HG02610 (cell line): ENCODE measurements at regions not wholly inside any gene's neighbourhood (a gene's known extent, or its start where the extent isn't known, plus 50 kb on each side); places are given as distances from the start of the nearest gene placed in this dataset.
A peak's percentile ranks its signal among the peaks of the same experiment; 100 is the strongest.

Experiments
- ATAC-seq: cut with Tn5 transposase; IDR thresholded peaks from one replicate; pipeline ENCODE4 v1.9.1; 2021; ENCODE audit warnings: mild to moderate bottlenecking, moderate library complexity; ENCODE audit not compliant: unreplicated experiment

DNA sequence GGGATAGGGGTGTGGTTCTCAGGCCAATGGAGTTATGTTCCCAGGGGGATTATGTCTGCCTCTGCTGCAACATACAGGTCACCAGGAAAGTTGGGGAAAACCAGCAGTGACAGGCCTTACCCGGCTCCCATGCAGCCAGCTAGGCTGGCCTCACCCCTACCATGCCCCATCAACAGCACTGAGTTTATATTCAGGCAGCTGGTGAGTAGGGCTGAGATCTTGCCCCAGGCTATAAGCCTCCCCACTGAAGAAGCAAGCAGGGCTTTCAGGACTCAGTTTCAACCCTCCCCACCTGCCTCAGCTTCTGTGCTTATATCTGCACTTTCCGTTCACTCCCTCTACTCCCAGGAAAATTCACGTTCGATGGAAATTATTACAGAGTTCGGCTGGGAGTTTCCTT lies 122.4 kb upstream of the PGRMC2 start:
- no peak for ATAC-seq

DNA sequence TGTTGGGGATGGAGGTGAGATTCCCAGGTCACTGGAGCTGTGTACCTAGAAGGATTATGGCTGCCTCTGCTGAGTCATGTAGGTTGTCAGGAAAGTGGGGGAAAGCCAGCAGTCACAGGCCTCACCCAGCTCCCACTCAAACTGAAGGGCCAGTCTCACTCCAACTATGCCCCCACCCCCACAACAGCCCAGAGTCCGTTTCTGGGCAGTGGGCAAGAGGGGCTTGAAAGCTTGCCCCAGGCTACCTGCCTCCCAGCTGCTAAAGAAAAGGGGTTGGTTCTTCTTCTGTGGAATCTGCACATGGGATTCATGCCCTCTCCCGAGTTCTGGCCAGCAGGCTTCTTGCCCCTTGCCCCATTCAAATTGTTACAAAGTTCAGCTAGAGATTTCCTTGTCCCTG lies 116.0 kb upstream of the PGRMC2 start:
- ATAC-seq: no peak

DNA sequence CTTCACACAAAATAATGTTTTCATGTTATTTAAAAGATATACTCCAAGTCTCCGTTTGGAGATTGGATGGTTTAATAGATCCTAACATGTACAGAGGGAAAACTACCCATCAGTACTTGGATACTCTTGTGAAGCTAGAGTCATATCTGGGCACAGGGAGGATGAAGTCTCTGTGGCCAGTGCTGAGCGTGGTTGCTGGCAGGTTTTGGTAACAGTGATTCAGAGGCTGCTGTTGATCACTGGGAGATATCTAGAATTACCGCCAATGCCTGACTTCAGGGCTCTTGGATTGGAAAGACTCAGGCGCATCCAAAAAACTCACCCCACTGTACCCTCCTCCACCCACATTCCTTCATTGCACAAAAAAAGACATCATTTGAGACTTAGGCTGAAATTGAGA lies 107.2 kb upstream of the PGRMC2 start:
- ATAC-seq: no peak

DNA sequence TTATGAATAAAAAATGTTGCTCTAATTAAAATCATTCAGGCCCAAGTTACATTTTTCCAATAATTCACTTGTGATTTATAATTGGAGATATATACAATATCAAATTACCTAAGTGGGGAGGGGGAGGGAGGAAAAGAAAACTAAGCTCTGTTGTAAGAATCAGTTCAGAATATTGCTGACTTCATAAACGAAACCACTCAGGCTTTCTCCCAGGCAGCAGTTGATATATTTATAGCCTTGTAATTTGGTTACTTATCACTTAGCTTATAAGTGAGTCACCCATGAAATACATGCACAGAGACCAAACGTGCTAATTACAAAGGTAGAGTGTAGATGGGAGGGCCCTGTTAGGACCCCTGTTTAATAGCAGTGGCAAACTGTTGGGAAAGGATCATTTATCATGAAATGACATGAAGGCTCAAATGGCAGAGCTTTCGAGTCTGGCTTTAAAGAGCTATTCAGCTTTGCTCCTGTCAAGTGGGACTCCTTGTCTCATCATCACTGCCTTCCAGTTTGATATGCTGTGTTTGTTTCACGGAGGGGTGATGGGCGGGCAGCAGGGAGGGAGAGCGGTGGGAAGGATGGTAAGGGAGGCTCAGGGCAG lies 105.6 kb upstream of the PGRMC2 start:
- no peak for ATAC-seq

DNA sequence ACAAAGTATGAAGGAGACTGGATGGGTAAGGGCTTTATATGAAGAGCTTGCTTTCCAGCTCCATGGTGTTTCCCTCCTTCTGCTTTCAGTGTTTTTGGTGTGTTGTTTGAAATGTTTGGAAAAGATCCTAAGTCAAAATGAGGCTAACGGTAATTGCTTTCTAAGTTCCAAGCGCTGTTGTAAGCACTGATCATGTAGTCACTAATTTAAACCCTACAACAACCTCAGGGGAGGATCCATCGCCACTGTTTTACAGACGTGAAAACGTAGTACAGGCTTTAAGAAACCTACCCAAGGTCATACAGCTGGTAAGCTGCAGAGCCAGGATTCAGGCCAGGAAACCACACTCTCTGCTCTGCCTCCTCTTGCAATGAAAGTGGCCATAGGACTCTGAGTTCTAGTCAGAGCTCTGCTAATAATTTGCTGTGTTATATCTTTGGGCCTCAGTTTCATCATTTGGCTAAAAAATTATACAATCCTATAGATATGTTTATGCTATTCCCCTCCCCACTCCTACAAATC lies 102.9 kb upstream of the PGRMC2 start:
- ATAC-seq: no peak

DNA sequence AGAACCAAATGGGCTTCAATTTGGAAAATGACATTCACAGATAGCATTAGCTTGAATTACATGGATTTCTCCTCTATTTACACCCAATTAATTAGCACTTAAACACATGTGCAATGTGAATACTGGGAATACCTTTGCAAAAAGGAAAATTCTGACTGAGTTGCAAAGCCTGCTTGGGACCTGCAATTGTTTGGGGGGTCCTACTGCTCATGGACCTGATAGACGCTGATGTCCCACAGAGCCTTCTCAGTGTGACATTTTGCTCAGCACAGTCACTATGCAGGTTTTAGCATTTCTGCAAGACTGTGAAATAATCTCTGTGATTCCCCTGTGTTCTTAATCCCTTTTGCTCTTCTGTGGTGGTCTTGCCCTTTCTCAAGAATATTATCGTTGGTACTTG lies 101.2 kb upstream of the PGRMC2 start:
- ATAC-seq: no peak

DNA sequence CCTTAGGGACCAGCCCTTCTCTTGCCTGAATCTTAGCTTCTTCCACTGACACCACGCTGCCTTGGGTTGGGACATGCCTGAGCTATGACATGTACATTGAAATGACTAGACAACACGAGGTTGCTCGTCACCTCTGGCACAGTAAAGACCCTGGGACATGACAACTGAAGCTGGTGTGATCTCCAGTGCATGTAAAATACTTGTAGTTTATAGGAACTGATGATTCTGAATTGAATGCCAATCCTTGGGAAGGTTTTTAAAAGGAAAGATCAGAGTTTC lies 100.7 kb upstream of the PGRMC2 start:
- ATAC-seq: no peak

DNA sequence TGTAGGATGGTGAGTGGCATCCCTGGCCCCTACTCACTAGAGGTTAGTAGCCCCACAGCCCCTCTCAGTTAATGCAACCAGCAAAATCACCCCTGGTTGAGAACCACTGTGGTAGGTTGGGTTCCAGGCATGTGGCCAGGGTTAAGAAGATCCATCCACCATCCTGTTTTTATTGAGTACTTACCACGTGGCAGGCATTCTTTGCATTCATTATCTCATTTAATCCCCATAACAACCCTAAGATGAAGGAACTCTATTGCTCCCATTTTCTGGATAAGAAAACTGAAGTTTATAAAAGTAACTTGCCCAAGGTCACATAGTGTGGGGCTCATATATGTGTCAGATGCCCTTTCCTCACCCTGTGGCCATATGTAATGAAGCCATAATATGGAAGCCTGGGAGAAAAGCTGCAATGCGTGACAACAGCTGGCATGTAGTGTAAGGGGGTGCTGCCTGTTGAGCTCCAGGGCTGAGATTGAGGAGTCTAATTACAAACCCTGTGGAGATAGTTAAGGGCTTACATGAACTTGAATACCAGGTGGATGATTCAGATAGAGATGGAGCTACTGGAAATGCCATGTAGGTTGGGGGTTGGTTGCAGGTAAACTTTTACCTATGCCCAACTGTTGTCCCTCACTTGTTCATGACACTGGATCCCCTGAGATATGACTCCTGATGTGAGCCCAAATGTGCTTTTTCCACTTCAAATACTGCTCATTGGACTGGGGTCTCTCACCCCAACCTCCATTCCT lies 100.2 kb upstream of the PGRMC2 start:
- ATAC-seq: no peak

DNA sequence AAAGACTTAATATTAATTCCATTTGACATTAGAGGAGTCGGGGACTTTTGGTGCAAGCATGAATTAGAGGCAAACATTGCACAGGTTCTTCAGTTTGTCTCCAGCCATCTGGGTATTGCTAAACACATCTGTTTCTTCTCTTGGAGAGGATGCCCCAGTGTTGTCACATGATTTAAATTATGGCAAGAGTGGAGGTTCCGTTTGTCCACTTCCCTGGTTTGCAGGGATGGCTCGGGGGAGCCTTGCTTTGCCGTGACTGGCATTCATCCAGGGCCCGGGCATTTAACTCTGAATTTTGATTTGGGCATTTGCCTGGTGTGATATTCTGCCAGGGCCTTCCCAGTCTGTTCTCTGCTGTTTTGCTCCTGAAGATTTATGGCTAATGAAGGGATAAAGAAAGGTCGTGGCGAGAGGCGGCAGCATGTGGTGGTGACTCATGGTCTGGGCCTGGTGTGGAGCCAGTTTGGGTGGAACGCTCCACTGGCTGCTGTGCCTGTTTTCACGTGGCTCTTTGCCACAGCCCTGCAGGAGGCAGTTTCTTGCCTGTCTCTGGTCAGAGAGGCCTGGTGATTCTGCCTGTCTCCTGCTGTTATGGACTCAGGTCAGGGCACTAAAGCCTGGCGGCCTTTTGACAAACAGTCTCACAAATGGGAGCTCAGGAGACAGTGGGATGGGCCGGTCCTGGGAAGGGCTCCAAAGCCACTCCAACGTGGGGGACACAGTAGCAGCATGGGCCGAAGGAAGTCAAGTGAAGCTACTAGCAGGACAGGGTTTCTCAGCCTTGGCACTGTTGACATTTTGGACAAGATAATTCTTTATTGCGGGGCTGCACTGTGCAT lies 99.4 kb upstream of the PGRMC2 start:
- peak; percentile 82 for ATAC-seq

DNA sequence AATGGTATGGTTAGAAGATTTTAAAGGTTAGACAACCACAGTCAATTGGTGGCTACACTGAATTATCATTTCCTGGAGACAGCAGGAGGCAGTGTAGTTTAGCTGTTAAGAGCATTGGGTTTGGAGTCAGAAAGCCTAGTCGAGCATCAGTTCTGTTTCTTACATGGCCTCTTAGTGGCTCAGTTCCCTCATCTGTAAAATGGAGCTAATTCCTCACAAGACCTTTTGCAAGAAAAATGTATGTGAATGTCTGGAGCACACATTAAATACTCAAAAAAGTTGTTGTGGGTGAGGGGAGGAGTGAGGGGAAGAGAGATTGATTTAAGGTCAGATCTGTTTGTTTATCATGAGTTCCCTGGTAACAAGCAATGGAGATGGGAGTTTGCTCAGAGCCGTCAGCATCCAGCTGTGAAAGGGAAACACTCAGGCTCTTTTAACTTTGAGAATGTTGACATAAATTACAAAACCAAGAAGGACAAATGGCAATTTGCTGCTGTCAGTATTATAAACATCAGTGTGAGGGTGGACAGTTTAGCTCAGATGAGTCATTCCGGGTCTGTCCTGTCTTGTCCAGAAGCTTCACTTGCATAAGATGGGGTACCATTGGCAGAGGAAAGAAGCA lies 98.2 kb upstream of the PGRMC2 start:
- ATAC-seq: no peak

DNA sequence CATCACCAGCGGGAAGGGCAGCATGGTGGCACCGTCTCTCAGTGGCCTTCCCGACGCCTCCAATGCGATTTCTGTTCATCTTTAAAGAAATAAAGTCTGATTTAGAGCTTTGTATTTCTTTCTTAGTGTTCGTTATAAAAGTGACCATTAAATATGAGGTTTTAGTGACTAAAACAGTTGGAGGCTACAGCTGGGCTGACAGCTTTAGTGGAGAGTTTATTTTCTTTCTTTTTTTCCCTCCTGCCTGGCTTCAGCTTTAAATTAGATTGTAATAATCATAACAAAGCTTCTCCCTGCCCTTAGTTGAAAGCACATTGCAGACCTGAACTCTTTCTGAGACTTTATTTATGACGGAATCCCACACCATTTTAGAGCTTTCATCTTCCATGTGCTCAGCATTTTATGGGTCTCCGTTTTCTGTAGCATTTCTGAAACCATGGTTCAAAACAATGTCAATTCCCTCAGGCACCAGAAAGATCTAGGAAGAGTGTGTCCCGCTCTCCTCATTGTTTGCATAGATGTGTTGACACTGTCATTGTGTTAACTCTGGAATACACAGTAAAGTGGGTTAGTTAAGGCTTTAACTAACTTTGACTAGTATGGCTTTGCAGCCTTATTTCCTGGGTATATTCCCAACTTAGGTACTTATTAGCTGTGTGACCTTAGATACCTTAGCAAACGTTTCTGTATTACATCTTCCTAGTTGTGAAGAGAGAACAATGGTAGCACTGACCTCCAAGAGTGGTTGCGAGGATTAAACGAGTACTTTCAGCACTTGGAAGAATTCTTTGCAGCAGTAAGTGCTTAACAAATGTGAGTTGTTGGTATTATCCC lies 97.4 kb upstream of the PGRMC2 start:
- no peak for ATAC-seq

DNA sequence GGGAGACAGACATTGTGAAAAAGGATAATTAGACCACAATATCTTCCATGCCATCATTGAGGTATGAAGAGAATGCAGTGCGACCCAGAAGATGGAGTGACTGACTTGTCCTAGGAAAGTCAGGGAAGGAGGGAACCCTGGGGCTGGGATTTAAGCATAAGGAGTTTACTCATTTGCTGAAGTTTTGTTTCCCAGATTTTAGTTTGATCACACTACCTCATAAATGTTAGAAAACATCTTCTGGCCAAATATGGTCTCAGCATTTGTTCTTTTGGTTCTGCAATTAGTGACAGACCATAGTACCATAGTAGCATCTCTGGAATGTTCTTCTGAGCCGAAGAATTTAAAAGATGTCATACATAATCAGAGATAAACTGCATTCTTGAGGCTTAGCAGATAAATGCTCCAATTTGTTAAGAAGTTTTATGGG lies 96.5 kb upstream of the PGRMC2 start:
- no peak for ATAC-seq

DNA sequence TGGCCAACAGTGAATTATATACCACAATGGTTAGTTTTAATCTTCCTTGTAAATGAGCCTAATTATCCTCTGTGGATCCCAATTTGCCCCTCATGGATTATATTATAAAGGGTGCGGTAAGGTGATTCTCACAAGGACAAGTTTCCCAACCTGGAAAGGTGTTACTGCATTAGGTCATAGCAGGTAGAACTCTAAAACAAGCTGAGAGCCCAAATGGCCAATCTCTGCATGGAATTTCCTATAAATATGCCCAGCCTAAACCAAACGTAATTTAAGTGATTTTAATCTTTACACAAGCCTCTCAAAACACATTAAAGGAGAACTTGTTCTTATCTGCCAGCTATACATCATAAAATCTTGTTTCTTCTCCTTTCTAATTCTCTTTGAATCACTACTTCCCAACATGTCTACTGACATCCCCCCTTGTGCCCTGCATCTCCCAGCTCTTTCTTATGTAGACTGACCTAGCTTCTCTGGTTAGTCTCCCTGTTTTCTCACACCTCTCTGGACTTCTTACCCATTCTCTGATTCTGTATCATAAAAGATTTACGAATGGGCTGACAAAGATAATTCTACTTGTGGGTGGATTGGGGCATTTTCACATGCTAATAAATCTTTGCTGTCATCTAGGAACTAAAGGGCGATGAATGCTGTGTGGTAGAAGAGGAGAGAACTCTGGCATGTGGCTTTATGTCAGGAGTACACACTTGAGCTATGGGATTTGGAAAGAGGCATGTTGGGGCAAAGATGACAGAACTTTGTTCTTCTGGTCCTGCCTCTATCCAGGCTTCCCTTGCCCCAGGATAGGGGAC lies 94.3 kb upstream of the PGRMC2 start:
- no peak for ATAC-seq

DNA sequence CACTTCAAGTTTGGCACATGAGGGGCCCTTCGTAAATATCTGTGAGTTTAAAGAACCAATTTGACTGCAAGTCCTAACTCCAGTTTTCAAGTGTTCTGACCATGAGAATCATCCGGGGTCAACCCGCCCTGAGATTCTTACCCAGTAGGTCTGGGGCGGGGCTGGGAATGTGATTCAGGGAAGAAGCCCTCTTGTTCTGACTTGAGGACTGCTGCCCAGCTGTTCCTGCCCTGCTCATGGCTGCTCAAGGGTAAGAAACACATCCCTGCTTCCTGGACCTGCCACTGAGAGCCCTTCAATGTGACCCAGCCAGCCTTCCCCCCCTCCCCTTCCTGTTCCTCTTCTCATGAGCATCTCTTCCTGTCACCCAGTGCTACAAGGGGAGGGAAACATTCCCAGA lies 92.7 kb upstream of the PGRMC2 start:
- no peak for ATAC-seq

DNA sequence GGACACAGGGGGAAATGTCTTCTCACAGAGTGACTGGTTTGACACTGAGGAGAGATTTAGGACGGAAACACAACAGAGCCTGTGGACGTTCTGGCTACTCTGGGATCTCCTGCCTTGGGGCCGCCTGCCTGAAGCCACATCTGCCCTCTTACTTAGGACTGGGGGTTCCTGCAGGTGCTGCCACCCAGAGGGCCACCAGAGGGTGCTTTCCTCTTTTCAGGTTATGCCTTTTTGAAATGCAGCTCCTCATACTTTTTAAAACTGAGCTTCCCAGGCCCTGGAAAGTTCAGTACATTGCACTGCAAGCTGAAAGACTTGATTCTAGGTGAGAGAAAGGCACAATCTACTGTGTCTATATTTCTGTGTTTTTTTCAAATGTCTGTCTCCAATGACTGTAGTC lies 92.2 kb upstream of the PGRMC2 start:
- no peak for ATAC-seq

DNA sequence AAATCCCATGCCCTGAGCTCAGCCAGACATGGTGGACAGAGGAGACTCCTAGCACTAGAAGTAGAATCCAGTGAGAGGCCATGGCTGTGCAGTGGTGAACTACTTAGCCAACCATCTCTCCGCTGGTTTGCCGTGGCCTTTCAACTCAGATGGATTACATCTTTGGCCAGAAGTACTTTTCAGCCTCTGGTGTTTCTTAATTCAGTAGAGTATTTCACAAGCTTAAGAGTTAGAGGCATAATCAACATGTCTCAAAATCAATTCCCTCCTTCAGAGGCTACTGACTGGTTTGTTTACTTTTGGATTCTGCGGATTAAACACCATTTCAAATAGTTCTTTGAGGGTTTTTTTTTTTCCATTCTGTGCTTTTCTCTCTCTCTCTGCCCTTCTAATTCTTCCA lies 91.1 kb upstream of the PGRMC2 start:
- no peak for ATAC-seq

DNA sequence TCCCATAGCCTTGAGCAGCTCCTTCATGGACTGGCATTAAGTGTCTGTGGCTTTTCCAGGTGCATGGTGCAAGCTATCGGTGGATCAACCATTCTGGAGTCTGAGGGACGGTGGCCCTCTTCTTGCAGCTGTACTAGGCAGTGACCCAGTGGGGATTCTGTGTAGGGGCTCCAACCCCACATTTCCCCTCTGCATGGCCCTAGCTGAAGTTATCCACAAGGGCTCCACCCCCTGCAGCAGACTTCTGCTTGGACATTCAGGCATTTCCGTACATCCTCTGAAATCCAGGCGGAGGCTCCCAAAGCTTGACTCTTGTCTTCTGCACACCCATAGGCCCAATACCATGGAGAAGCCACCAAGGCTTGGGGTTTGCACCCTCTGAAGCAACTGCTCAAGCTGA lies 89.3 kb upstream of the PGRMC2 start:
- no peak for ATAC-seq

DNA sequence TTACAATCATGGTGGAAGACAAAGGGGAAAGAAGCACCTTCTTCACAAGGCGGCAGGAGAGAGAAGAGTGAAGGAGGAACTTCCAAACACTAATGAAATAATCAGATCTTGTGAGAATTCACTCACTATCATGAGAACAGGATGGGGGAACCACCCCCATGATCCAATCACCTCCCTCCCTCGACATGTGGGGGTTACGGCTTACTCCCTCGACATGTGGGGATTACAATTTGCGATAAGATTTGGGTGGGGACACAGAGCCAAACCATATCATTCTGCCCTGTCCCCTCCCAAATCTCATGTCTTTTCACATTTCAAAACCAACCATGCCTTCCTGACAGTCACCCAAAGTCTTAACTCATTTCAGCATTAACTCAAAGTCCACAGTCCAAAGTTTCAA lies 88.7 kb upstream of the PGRMC2 start:
- ATAC-seq: no peak

DNA sequence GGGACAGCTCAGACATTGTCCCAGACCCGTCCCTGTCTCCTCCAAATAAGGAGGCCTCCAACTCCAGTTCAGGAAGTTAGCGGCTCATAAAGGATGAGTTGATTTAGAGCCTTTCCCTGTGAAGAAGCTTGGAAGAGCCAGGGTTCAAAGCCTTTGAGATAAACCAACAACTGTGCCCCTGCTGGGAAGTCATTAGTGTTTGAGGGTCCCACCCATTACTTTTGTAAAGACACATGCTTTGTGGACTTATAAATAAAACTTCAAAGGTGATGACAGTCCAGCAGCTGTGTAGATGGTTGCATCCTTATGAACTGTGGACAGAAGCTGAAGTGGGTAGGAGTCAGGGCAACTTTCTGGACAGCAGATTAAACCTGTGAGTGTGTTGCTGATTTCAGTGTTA lies 86.0 kb upstream of the PGRMC2 start:
- ATAC-seq: no peak

DNA sequence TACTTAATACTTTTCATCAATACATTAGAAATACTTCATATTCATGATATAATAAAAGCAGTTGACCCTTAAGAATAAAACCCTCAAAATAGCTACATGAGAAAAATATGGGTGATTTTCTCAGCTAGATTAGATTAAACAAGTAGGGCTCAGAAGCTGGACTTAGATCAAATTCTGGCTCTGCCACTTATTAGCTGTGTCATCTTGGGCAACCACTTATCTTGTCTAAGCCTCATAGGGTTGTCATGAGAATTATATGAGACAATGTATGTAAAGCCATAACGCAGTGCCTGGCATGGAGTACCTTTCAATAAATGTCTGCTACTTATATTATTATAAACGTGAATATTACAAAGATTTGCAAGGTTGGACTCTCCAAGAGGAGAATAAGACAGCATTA lies 84.3 kb upstream of the PGRMC2 start:
- no peak for ATAC-seq
